HG03097 (cell line): ENCODE measurements at regions not wholly inside any gene's neighbourhood (a gene's known extent, or its start where the extent isn't known, plus 50 kb on each side); places are given as distances from the start of the nearest gene placed in this dataset.
A peak's percentile ranks its signal among the peaks of the same experiment; 100 is the strongest.
"Not testable (repeated sequence)": the region's sequence is repeated elsewhere in the genome, so short reads cannot be mapped to it uniquely, and the experiment has no call there.

Experiments used
- ATAC-seq: cut with Tn5 transposase; IDR thresholded peaks from one replicate; pipeline ENCODE4 v1.9.1; 2021; ENCODE audit not compliant: unreplicated experiment, low FRiP score

DNA sequence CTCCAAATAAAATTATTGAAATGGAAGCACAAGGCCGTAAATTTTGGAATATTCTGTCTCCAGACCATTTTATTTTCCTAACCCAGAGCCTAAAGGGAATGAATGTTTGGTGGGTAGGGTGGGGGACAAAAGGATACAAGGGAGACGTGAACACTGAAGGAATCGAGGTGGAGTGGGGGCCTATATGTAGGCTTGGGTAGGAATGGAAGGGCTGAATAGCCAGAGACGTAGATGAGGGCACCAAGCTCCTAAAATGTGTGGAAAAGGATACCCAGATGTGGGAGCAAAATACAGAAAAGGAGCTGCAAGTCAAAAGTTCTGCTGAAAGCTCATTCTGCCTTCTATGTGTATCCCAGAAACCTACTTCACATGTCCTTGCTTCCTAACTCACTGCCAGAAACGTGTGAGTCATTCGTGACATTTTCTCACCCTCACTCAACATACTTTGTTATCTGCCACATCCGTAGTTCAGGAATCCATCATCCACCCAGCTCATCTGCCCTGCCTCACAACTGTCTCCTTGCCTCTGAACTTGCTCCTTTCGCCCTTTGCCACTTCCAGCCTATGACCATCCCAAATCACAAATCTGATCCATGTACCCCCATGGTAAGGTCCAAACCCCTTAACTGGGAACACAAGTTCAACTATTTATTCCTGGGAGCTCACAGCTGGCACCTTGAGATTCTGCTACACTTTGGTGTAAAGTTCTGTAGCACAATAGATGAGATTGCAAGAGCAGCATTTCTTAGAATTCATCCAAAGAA, 84.1 kb upstream of the PRDX6 start:
- ATAC-seq, result no peak

DNA sequence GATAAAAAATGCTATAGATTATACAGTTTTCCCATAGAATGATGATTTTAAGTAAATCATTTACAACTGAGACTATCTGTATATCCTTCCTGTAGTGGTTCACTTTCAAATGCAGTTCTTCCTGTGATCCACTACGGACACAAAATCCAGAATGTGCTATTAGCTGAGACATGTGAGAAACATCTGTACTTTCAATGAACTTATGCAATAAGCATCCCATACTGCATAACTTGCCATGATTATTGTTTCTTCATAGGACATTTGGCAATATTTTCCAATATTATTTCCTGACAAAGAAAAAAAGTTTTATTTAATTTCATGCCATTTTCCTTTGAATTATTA, 83.5 kb upstream of the PRDX6 start:
- ATAC-seq, result no peak

DNA sequence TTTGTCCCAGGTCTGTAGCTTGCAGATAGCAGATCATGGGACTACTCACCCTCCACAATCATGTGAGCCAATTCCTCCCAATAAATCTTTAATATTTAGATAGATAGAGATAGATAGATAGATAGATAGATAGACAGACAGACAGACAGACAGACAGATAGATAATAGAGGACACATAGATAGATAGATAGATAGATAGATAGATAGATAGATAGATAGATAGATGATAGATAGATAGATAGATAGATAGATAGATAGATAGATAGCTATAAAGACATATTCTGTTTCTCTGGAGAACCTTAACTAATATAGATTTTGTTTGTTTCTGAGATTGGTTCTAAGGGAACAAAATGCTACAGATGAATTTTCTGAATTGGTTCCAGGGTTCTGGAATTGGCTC, 82.3 kb upstream of the PRDX6 start:
- not testable (repeated sequence) for ATAC-seq

DNA sequence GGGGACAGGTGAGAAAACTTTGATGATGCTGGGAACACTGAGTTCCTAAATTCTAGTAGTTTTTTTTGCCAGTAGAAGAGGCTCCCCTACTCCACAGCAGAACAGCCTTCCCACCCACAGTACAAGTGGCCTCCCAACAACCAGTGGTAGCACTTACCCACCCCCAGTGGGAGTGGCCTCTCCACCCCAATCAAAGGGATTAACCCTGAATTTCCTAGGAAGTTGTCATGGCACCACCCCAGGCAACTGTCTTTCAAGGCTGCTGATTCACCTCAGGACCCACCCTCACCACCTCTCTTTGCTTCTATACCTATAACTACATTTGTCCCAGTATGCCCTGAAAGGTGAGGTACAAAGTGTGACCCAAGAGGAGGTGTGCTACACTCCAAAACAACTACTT, 81.4 kb upstream of the PRDX6 start:
- ATAC-seq, result no peak

DNA sequence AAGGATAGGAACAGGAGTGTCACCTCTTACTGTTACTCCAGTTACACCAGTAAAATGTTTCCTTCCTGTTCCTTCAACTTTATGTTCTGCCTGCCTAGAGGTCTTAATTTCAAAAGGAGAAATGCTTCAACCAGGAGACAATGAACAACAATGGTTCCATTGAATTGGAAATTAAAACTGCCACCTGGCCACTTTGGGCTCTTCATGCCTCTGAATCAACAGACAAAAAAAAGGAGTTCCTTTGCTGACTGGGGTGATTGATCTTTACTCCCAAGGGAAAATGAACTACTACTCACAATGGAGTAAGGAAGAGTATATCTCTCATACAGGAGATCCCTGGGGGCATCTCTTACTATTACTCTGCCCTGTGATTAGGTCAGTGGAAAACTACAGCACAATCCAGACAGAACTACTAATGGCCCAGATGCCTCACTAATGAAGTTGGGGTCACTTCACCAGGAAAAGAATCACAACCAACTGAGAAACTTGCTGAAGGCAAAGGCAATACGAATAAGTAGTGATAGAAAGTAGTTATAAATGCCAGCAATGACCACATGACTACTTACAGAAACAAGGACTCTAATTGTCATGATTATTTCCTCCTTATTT, 76.6 kb upstream of the PRDX6 start:
- no peak for ATAC-seq

DNA sequence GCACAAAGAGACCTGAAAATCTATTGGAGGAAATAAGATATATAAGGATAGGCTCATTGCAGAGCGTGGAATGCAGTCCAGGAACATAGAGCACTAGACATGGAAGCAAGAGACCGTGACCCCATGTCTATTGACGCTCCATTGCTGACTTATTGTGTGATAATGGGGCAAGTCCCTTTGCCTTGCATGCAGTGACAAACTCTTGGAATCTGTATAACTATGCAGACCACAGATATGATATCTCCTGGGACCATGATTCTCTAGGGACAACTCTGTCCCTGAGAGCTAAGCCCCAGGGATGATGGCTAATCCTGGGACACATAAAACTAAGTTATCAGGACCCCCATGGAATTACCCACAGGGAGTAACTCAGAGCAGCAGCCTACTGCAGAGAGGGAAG, 73.1 kb upstream of the PRDX6 start:
- ATAC-seq, result no peak

DNA sequence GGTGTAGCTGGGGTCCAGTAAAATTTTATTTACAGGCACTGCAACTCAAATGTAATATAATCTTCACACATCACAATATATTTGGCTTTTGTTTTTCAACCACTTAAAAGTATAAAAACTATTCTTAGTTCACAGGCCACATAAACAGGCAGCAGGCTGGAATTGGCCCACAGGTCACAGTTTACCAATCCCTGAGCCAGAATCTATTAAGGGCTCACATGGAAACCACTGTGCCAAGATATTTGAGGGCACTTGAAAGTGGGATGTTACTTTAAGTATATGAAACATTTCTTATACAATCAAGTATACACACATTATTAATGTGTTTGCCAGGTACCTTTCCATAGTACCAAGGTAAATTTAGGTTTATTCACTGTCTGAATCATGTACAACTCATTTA, 71.9 kb upstream of the PRDX6 start:
- ATAC-seq, result no peak

DNA sequence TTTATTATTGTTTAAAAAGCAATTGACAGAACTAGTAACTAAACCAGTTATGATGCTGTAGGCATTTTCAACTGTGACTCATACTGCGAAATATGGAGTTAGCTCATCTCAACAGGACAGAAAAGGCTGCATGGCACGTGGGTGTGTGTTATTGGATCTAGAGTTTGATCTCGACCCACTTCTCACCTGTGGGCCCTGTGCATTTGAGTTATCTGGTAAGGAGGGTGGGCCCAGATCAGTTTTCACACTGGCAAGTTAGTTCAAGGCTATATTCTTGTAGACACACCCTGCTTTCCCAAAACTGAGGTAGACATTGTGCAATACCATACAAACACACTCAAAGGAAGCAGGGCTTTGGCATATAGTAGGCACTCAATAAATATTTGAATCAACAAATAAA, 71.3 kb upstream of the PRDX6 start:
- no peak for ATAC-seq

DNA sequence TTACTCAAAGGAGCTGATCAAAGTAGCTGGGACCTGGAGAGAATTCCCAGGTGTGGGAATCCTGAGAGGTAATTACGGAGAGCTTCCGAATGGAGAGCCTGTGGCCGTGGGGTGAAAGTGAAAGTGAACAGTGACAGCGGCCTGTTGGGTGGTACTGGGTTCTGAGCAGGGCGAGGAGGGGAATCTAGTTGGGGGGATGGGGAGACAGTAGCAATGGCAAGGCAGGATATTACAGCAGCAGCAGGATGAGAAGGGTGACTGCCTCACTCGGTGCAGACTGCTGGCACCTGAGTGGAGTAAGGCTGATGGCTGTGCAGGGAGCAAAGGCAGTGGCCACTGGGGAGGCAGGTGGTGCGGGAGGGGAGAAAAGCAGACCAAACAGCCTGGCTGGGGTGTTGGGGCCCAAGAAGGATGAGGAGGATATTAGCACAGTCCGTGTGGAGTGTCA, 70.3 kb upstream of the PRDX6 start:
- ATAC-seq, result no peak

DNA sequence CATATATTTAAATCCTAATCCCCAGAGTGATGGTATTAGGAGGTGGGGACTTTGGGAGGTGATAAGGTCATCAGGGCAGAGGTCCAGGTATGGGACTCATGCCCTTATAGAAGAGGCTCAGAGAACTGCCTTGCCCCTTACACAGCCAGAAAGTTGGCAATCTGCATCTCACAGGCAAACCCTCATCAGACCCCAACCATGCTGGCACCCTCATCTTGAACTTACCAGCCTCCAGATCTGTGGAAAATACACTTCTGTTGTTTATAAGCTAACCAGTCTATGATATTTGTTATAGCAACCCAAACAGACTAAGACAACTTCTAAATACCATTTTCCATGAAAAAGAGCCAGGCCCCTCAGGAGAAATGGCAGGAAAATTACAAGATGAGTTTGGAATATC, 69.3 kb upstream of the PRDX6 start:
- ATAC-seq, result no peak

DNA sequence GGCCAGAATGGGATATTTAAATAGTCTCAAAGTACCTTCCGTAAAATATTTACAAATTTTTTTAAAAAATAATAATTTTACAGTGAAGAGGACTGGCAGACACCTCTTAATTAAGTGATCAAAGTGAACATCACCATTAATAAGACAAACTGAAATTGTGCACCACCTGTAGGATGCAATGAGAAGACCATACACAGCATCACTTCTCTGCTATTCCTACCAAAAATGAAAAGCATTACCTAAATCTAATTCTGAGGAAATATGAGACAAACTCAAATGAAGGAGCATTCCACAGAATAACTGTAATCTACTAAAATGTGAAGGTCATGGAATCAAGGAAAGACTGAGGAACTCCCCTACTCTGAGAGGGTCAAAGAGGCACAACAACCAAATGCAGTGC, 68.2 kb upstream of the PRDX6 start:
- no peak for ATAC-seq

DNA sequence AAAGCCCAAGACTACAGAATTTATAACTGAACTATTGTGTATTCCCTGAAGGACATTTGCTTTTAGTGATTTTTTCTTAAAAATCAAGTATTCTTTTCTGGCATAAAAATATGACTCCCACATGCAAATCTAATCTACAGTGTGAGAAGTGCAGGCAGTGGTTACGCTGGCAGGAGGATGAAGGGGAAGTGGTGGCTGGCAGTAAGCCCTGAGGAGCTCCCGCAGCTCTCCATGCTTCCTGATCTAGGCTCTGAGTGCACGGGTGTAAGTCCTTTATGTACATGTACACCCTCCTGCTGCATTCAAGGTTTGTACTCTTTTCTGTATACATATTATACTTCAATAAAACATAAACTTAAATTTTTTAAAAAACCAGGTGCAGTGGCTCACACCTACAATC, 67.5 kb upstream of the PRDX6 start:
- ATAC-seq, result no peak

DNA sequence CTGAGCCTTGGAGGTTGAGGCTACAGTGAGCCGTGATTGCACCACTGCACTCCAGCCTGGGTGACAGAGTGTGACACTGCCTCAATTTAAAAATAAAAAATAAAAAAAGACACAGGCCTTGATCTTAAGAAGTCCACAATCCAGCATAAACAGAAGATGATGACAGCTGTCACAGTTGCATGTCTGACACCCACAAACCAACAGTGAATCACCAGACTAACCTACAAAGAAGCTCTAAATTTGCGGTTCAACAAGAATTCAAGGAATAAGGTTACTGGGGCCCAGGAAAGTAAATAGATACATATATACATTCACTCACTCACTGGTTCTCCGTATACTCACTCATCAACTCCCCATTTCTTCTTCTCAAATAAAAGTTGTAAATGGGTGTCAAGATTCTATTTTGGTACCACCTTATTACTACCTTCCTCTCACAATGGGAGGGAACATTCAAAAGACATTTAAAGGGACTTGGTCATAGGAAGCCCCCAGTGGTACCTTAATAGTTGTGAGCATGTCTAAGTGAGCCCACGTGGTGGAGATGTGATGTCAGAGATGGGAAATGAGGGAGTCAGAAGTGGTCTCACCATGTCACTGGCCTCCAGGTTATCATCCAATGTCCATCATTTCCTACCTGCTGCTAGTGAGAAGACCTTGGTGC, 66.9 kb upstream of the PRDX6 start:
- ATAC-seq, result no peak

DNA sequence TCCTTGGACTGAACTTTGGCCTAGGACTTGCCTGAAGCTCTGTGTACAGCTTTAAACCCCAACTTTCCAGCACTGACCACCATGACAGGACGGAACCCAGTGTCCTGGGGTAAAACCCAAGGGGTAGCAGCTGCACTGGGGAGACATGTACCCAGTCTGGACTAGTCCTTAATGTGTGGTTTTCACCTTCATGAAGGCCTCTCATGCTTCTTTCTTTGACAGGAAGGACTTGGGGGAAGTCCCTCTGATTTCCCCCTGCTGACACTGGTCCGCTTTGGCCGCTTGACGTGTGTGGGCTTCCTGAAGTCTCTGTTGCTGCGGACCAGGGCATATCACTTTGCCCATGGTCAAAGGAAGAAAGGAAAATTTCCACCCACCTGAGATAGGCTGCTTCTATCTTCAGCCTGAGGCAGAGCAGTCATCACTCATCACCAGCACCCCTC, 66.3 kb upstream of the PRDX6 start:
- ATAC-seq, result peak; percentile 48

DNA sequence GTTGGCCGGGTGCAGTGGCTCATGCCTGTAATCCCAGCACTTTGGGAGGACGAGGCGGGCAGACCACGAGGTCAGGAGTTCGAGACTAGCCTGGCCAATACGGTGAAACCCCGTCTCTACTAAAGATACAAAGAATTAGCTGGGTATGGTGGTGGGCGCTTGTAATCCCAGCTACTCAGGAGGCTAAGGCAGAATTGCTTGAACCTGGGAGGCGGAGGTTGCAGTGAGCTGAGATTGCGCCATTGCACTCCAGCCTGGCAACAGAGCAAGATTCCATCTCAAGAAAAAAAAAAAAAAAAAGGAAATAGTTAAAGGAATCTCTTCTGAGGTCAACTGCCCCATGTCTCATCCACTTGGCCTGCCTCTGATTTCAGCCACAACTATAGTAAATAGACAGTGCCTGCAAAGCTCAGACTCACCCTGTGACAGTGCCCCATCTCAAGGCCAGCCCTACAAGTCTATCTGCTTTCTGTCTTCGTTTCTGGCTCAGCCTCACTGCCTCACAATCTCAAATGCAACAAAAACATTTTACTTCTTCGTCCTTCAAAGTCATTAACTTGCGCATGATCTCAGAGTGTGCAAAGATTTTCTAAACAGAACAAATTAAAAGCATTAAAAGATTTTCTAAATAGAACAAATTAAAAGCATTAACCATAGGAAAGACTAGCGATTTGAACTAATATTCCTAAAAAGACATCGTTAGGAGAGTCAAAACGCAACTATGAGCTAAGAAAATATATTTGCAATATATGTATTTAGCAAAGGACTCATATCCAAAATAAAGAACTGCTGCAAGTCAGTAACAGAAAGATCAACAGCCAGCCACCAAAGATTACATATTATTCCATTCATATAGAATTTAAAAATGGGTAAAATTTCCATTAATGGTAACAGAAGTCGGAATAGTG, 65.0 kb upstream of the PRDX6 start:
- ATAC-seq, result no peak

DNA sequence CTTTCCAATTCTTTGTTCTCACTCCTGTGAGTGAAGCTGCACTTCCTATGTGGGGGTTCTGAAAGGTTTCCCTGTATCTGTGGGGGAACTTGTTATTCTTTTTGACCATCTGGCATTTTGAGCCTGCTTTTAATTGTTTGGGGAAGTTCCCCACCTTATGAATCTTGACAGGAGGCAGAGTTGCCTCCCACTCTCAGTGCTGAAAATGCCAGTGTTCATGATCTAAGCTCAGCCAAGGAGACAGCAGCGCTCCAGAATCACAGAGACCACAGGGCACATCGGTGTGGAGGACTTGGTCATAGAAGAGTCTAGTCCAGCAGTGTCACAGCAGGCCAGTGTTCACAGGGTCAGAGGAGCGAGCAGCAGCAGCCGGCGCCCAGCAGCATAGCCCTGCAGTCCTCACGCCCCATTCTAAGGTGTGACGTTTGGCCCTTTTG, 63.8 kb upstream of the PRDX6 start:
- no peak for ATAC-seq

DNA sequence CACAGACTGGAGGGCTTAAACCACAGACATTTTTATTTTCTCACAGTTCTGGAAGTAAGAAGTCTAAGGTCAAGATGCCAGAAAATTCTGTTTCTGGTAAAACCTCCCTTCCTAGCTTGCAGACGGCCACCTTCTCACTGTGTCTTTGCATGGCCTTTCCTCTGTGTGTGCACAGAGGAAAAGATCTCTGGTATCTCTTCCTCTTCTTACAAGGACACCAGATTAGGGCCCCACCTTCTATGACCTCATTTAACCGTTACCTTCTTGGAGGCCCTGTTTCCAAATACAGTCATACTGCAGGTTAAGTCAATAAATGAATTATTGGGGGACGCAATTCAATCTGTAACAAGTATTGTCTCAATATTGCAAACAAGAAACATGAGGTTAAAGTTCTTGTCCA, 63.0 kb upstream of the PRDX6 start:
- ATAC-seq, result peak; percentile 40

DNA sequence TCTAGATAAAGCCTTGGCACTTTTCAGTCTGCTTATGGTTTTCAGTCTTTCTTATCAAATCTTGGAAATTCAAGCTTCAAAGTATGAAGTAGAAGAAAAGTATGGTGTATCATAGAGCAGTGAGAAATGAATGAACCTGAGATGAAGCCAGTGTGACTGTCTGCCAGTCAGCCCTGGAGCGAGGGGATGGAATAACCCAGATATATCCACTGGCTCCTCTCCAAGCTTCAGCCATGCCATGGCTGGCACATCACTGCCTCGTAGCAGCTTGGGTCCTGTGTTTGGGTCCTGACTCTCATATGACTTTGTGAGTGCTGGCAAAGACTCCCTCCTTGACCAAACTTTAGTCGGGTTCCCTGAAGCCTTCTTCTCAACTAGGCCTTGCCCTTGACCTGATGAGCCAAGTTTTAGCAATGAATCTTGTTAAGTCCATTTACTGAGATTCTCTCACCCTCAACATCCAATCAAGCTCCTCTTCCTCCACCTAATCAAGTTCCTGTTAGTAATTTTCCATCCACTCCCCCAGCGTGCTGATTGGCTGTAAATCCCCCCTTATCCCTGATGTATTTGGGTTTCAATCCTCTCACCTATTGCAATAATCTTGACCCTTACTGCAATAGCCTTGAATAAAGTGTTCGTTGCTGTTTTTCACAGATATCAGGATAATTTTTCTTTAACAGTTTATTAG, 62.5 kb upstream of the PRDX6 start:
- ATAC-seq, result no peak

DNA sequence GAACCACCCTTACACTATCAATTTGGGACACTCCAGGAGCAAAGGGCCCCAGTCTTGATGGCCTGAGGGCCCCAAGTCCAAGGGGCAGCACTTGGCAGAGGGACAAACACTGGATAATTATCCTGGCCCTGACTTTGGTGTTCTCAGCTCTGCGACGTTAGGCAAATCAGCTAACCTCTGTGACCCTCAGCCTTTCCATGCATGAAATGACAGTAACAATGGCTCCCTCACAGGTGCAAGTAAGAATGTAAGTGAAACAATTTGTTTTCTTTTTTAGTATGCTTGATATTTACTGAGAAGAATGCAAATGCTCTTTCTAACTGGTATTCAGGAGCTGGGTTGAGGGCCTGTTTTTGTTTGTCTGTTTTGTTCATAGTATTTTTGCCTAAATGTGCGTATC, 61.6 kb upstream of the PRDX6 start:
- no peak for ATAC-seq

DNA sequence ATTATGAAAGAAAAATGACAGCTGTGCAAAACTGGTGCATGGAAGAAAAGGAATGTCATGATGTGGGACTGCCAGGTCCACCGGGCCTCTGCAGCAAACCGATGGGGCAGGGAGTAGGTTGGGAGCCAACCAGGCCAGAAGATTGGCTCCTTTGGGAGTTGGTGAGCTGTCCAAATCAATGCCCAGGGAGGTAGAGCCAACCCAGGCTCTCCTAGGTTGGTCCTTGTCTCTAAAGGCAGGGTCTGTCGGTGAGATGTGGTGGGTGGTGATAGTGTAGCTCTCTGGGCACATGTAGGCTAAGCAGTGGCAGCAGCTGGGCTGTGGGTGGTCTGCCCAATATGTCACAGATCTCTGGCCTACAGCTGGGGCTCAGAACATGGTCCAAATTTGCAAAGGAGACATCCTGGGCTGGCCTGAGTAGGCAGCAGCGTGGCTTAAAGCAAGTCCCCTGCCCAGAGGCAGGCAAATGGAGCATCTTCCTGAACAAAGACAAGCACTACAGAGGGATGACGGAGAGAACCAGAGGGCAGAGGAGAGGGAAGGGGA, 61.2 kb upstream of the PRDX6 start:
- ATAC-seq, result no peak
